LNCAP (cell line): ENCODE measurements at regions not wholly inside any gene's neighbourhood (a gene's known extent, or its start where the extent isn't known, plus 50 kb on each side); places are given as distances from the start of the nearest gene placed in this dataset.

Experiments used
- CTCF ChIP-seq: fragments of 450-650 bp; IDR thresholded peaks from 2 replicates; pipeline ENCODE4 v1.5.1; 2017; ENCODE audit warnings: mild to moderate bottlenecking

- no peak for TF ChIP-seq CTCF
Measured at GRCh38 chr12:83216230-83216629, 529.5 kb downstream of the TMTC2 start.

- TF ChIP-seq CTCF = no peak
Measured at GRCh38 chr12:83214185-83214584, 527.5 kb downstream of the TMTC2 start.

DNA sequence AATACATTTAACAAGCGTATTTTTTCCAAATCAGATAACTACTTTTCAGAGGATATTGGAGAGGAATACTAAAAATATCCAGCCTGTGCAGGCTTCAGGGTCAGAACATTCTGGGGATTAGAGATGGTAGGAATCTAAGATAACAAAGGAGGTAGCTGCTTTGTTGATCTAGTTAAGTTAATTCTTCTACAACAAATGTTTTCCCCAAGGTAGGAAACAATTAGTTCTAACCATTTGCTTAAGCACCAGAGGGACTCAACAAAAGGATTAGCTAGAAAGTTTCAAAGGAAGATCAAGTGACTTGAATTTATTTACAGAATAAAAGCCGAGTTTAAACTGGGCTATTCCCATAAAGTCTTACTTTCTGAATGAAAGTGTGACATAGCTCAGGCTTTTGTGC, 524.2 kb downstream of the TMTC2 start:
- TF ChIP-seq CTCF = no peak

DNA sequence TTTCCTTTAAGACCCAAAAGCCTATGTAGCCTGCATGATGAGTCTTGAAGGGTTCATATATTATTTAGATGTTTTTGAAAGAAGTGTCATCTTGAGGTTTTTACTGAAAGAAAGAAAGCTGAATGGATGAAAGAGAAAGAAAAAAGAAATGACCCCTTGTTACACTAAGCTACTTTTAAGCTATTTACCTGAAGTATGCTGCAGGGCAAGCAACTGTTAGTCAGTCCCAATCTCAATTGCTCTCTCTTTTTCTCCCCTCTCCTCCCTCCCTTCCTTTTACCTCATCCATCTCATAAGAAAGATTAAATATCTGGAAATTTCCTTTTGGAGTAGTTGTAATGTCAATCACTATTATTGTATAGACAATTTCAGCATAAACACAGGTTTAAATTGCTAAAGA, 512.4 kb downstream of the TMTC2 start:
- no peak for TF ChIP-seq CTCF

GRCh38 chr12:83198291-83199015, 511.7 kb downstream of the TMTC2 start:
- TF ChIP-seq CTCF = no peak

- TF ChIP-seq CTCF = no peak
Measured at GRCh38 chr12:83197483-83197914, 510.8 kb downstream of the TMTC2 start.

DNA sequence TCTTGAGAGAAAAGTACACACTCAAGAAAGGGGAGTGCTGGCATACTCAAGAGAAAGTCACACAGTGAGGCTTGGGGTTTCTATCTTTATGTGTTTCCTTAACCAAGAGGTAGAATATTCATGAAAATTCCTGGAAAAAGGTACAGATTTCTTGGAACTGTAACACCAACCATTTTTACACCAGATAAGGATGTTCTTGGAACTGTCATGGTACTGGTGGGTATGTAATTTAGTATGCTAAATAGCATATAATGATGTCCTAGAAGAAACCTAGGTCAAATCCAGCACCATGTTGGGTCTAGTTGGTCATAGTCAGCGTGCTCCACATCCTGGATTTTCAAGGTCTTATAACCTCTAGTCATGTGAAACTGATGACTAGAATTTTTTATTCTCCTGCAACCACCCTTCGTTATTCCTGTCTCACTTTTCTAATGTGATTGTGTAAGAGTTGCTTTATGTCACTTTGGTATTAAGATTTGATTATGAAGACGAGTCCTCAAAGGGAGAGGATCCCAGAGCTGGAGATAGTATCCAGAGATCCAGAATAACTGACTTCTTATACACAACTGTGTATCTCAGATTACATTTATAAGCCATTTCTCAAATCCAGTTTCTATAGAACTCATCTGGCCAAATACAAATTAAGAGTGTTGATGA, 510.1 kb downstream of the TMTC2 start:
- no peak for TF ChIP-seq CTCF
